Left lobe of liver (tissue), 2 donors: ENCODE measurements at regions not wholly inside any gene's neighbourhood (a gene's known extent, or its start where the extent isn't known, plus 50 kb on each side); places are given as distances from the start of the nearest gene placed in this dataset.
A peak's percentile ranks its signal among the peaks of the same experiment; 100 is the strongest.
"Not testable (repeated sequence)": the region's sequence is repeated elsewhere in the genome, so short reads cannot be mapped to it uniquely, and the experiment has no call there.

Experiments
- ATAC-seq: fragments of 200-7000 bp; cut with Tn5 transposase; one replicate; pipeline ENCODE4 v1.9.1; 2020; ENCODE audit warnings: mild to moderate bottlenecking, moderate library complexity
- DNase-seq: peaks from one replicate; pipeline ENCODE4 v3.0.0-alpha.2; 2020; ENCODE audit warnings: low spot score
- donor health status: DM: no; HTN: no; CAD: no; lungs with moderate emphysema.
- donor health status: DM: no; HTN: yes; CAD: no.

DNA sequence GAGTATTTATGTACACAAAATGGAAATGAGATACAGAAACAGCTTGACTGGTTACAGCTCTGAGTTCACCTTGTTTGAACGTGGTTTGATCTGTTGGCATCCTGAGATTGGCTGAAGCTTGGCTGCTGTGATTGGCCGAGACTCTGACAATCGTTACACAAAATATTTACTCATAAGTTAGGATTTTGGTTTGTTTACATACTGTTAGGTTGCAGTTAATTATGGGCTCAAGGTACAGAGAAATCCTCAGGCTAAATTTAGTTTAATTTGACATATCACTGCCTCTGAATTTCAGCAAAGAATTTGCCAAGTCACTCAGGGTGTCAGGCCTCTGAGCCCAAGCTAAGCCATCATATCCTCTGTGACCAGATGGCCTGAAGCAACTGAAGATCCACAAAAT lies 227.3 kb downstream of the COPRS start:
- DNase-seq (peak; percentile 50), ATAC-seq (peak; percentile 86)

GRCh38 chr17:31630866-31631265 lies 228.2 kb downstream of the COPRS start:
- ATAC-seq: not testable (repeated sequence)

GRCh38 chr17:31629696-31630470 lies 229.2 kb downstream of the COPRS start:
- ATAC-seq: peak; percentile 80
- DNase-seq: peak; percentile 55

More at GRCh38 chr17:31630866-31631265, 228.2 kb downstream of the COPRS start:
- not testable (repeated sequence) for DNase-seq

DNA sequence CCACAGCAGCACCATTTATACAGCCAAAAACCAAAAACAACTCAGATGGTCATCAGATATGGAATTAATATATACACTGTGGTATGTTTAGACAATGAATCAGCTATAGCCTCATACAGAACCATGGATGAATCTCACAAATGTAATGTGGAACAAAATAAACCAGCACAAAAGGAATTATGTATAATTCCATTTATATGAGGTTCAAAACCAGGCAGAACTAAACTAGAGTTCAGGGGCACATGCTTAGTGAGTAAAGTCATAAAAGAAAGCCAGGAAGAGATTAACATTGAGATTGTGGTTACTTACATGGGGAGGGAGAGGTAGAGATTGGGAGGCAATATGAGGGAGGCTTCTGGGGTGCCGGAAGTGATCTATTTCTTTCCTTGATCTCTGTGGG lies 231.1 kb downstream of the COPRS start:
- DNase-seq (no peak), ATAC-seq (no peak)

DNA sequence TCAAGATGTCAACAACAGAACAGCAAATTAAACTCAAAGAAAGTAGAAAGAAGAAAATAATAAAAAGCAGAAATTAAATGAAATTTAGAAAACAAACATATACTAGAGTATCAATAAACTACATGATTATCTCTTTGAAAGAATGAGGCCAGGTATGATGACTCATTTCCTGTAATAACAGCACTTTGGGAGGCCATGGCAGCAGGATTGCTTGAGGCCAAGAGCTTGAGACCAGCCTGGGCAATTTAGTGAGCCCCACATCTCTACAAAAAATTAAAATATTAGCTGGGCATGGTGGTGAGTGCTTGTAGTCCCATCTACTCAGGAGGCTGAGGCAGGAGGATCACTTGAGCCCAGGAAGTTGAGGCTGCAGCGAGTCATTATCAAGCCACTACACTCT lies 232.5 kb downstream of the RAB11FIP4 start:
- ATAC-seq (no peak), DNase-seq (no peak)

DNA sequence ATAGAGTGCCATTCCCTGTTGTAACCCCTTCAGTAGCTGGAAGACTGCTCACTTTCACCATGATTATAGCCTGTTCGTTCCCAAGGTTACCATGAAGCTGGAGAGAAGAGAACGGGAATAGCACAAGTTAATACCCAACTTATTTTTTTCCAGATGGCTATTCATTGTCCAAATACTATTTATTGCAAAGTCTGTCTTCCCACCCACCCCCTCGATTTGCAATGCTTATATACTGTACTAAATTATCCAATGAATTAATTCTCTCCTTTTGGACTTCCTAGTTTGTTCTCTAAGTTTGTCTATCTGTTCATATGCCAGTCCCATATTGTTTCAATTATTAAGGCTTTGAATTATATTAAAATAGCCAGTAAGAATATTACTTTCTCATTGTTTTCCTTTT lies 231.0 kb downstream of the RAB11FIP4 start:
- ATAC-seq (no peak), DNase-seq (no peak)

GRCh38 chr17:31621566-31621965 lies 230.1 kb downstream of the RAB11FIP4 start:
- DNase-seq (peak; percentile 12), ATAC-seq (no peak)

- not testable (repeated sequence) for ATAC-seq, DNase-seq
Observed at GRCh38 chr17:31611053-31611452, 219.6 kb downstream of the RAB11FIP4 start.

DNA sequence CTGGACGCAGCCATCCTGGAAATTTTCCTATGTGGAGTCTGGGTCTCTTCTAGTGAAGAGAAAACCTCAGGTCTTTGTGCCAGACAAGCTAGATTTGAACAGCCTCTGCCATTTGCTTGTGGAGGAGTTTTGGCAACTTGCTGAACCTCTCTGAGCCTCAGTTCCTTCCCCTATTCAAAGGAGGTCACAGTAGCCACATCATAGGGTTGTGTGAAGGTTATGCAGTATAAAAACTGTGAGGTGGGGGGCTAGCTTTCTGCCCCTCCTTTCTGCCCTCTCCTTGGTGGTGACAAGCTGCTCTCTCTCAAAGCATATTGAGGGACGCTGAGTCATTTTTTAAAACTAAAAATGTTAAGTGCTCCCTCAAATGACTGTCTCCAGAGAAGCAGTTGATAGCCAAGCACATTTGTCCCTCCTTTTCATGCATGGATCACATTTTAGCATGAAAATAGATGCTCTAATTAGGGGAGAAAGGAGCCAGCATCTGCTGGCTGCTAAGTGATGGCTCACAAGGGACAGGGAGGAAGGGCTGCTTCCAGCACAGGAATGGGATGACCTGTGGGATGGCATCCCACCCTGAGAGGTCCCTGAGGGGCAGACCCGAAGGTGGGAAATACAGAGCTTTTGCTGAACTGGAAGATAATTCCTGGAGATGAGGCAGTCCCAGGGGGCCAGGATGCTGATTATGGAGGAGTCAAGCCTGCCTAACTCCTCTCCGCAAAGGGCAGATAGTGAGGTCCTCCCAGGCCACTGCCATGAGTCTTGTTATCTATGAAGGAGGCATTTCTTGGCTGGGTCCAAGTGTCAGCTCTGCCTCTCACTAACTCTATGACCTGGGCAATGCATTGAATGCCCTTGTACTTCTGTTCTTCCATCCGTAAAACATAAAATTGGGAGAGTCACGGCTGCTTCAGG lies 218.8 kb downstream of the RAB11FIP4 start:
- DNase-seq (peak; percentile 32), ATAC-seq (no peak)

DNA sequence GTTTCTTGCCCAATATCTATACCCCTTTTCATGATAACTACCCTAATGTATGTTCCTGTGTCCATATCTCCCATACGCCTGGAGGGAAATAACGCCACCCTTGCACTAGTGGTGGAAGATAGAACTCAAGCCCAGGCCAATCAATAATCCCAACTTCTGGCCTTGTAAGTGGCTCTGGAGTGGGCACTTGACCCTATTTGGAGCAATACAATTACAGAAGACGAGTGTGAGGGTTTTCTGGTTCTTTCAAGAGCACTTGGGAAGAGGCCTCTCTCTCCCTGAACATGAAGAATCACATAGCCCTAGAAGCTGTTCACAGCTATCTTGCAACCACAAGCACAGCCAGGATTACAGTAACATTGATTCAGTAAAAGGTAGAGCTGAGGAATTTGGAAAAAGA lies 217.9 kb downstream of the RAB11FIP4 start:
- ATAC-seq (no peak), DNase-seq (peak; percentile 6)

DNA sequence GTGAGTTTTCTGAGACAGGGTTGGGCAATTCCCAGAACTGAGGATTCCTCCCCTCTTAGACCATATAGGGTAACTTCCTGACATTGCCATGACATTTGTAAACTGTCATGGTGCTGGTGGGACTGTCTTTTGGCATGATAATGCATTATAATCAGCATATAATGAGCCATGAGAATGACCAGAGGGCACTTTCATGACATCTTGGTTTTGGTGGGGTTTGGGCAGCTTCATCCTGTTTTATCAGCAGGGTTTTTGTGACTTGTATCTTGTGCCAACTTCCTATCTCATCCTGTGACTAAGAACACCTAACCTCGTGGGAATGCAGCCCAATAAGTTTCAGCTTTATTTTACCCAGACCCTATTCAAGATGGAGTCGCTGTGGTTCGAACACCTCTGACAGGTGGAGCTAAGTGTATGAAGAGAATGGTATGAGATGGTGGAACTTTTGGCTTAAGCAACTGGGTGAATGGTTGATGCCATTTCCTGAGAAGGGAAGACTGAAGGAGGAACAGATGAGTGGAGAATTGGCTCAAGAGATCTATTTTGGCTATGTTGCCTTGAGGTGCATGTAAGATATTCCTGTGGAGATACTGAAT lies 217.3 kb downstream of the RAB11FIP4 start:
- ATAC-seq (no peak), DNase-seq (peak; percentile 1)

DNA sequence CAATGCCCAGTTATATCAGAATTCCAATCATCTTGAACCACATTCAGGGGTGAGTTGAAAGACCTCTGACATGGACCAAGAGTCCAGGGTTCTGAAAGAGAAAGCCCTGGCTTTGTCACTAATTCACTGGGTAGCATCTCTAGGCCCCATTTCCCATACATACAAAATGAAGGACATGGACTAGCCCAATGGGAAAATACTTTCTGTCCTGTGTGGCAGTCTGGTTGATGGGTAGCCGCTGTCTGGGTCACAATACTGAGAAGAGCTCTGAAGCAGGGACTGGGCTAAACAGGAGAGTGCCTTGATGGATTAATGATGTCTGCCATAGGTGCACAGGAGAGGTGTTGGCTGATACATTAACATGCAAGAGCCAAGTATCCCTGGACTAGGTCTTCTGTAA lies 214.3 kb downstream of the RAB11FIP4 start:
- no peak for ATAC-seq
- peak; percentile 4 for DNase-seq

DNA sequence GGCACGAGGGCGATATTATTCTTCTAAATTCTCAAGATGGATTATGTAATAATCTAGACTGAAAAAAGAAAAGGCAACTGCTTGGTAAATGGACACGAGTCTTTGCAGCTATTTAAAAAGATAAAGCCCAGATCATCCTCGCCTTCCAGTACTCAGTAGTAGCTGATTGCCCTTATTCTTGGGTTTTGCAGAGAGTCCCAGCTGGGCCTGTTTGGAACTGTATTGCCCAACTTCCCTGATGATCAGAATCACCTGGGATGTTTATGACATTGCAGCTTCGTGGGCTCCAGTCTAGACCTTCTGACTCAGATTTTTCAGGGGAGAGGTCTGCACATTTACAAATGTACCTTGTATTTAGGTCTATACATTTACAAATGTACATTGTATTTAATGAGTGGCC lies 213.5 kb downstream of the RAB11FIP4 start:
- DNase-seq (no peak), ATAC-seq (no peak)

GRCh38 chr17:31600144-31600543 lies 208.7 kb downstream of the RAB11FIP4 start:
- ATAC-seq: not testable (repeated sequence)
- DNase-seq: peak; percentile 18

- DNase-seq (peak; percentile 47), ATAC-seq (peak; percentile 72)
Observed at GRCh38 chr17:31598921-31599571, 207.6 kb downstream of the RAB11FIP4 start.

GRCh38 chr17:31598399-31598782 lies 206.9 kb downstream of the RAB11FIP4 start:
- ATAC-seq (no peak), DNase-seq (peak; percentile 30)

DNA sequence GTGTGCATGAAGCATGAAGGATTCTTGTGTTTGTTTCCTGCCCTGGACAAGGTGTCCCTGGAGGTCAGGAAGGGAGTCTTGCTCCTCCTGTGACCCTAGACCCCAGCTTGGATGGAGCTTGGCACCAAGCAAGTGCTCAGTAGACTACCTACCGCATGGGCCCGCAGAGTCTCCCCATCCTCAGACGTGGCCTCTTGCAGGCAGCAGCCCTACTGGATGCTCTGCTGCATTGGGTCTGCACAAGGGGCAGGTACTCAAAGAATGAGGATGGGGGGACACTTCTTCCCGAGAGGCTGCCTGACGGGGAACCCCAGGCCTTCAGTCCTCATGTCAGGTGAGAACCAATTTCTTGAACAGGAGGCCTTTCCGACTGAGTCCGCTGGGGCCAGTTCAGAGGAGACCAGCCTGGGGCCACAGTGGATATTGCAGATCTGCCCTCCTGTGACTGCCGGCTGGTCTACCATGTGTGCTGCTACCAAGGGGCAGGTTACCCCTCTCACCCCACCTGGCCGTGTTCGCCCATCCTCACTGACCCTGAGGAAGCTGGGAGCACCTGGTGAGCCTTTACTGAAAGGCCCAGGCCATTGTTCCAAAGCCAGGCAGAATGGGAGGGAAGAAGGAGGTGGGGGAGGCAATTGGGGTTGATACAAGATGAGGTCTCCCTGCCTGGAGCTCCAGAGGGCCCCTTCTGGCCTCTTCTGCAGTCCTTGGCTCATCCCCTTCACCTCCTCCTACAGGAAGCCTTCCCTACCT lies 206.3 kb downstream of the RAB11FIP4 start:
- ATAC-seq: no peak
- DNase-seq: peak; percentile 44

GRCh38 chr17:31596382-31597323 lies 205.2 kb downstream of the RAB11FIP4 start:
- DNase-seq (no peak), ATAC-seq (peak; percentile 33)
